ENCODE measurements at regions not wholly inside any gene's neighbourhood (a gene's known extent, or its start where the extent isn't known, plus 50 kb on each side); places are given as distances from the start of the nearest gene placed in this dataset.

- TF ChIP-seq EZH2 (IDR thresholded peaks at IDR 0.05; ENCODE audit: borderline replicate concordance) (no peak), CTCF (IDR thresholded peaks at IDR 0.05; ENCODE audit: poor library complexity) (no peak), EZH2phosphoT487 (IDR thresholded peaks at IDR 0.05; ENCODE audit: low read depth, severe bottlenecking, unreplicated experiment) (no peak)
Measured at GRCh38 chr11:95360377-95361075, 129.5 kb upstream of the SESN3 start.
